ENCODE measurements at regions not wholly inside any gene's neighbourhood (a gene's known extent, or its start where the extent isn't known, plus 50 kb on each side); places are given as distances from the start of the nearest gene placed in this dataset.
A peak's percentile ranks its signal among the peaks of the same experiment; 100 is the strongest.

DNA sequence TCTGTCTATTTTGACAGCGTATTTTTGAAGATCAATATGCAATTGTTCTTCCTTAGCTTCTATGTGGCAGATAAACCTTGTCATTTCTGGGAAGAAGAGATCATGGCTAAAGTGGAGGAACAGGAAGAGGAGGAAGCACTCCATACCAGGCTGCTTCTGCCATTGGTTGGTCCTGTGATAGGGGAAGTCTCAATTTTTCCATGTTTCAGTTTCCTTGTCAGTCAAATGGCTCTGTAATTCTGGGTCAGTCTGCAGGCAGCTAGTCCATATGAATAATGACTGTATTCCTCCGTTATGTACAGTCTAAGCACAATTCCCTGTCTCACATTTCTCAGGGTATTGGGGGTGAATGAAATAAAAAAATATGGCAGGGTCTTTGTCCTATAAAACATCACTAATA lies 277.6 kb upstream of the CXCR4 start:
- Histone ChIP-seq H3K4me3 (ENCODE audit: low read depth, low read length, poor library complexity, severe bottlenecking) (peak overlapping the region; percentile 3), H3K4me2 (ENCODE audit: low read length) (peak overlapping the region; percentile 85), H3K27ac (ENCODE audit: low read depth, low read length, poor library complexity, severe bottlenecking) (peak overlapping the region; percentile 98), H3K4me1 (ENCODE audit: insufficient read depth, low read length, poor library complexity, severe bottlenecking) (peaks cover 91% of the 10 kb centered on the region), H2AFZ (ENCODE audit: low read length) (peak overlapping the region; percentile 33; the same call in 1 of the 2 replicates), H4K20me1 (ENCODE audit: insufficient read depth, low read length) (no peaks in the 10 kb centered on the region), H3K9me2 (ENCODE audit: insufficient read depth, low read length) (no peaks in the 10 kb centered on the region), H3K9me3 (ENCODE audit: low read length) (no peaks in the 10 kb centered on the region), H3K79me2 (ENCODE audit: insufficient read depth, low read depth, low read length) (0 out of 2 replicates have a peak, but pooled peaks cover 4% of the 10 kb centered on the region), H3K36me3 (ENCODE audit: insufficient read depth, low read length) (no peaks in the 10 kb centered on the region)
- DNase-seq (ENCODE audit: low spot score): no peak
- no TSS peak for BruUV-seq (replicated peaks)
- ChIA-PET POLR2A (interaction anchor here (0.7 to 5.6 kb wide), 13 partner anchors 11 to 490 kb away, joined by 3 to 111 read pairs (median 4); no protein-coding TSS in a partner anchor), CTCF (ENCODE audit: unreplicated experiment) (interaction anchor here (0.5 to 2.9 kb wide), 4 partner anchors 11 to 400 kb away, joined by 3 to 18 read pairs (median 10); no protein-coding TSS in a partner anchor)
- intact Hi-C loops (cut with micrococcal nuclease; ENCODE audit: unreplicated experiment): loop anchor here (10.0 kb wide), 2 partner anchors 809 to 1341 kb away; partner anchors contain the start of gene RAB3GAP1
- TF ChIP-seq, protein P1, sequence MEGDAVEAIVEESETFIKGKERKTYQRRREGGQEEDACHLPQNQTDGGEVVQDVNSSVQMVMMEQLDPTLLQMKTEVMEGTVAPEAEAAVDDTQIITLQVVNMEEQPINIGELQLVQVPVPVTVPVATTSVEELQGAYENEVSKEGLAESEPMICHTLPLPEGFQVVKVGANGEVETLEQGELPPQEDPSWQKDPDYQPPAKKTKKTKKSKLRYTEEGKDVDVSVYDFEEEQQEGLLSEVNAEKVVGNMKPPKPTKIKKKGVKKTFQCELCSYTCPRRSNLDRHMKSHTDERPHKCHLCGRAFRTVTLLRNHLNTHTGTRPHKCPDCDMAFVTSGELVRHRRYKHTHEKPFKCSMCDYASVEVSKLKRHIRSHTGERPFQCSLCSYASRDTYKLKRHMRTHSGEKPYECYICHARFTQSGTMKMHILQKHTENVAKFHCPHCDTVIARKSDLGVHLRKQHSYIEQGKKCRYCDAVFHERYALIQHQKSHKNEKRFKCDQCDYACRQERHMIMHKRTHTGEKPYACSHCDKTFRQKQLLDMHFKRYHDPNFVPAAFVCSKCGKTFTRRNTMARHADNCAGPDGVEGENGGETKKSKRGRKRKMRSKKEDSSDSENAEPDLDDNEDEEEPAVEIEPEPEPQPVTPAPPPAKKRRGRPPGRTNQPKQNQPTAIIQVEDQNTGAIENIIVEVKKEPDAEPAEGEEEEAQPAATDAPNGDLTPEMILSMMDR (conservative IDR thresholded peaks at IDR 0.05; ENCODE audit: low read length): no peak
- no peak for TF ChIP-seq EZH2phosphoT487 (IDR thresholded peaks at IDR 0.05; ENCODE audit: borderline replicate concordance, low read depth, low read length)

- Histone ChIP-seq H3K4me1 (ENCODE audit: insufficient read depth, low read length, poor library complexity, severe bottlenecking) (peaks cover 94% of the 10 kb centered on the region), H3K79me2 (ENCODE audit: insufficient read depth, low read depth, low read length) (0 out of 2 replicates have a peak, but pooled peaks cover 4% of the 10 kb centered on the region), H4K20me1 (ENCODE audit: insufficient read depth, low read length) (no peaks in the 10 kb centered on the region), H3K27ac (ENCODE audit: low read depth, low read length, poor library complexity, severe bottlenecking) (peak overlapping the region; percentile 98), H3K9me2 (ENCODE audit: insufficient read depth, low read length) (no peaks in the 10 kb centered on the region), H3K4me2 (ENCODE audit: low read length) (peak overlapping the region; percentile 85), H2AFZ (ENCODE audit: low read length) (peak overlapping the region; percentile 33), H3K4me3 (ENCODE audit: low read depth, low read length, poor library complexity, severe bottlenecking) (peak overlapping the region; percentile 11), H3K9me3 (ENCODE audit: low read length) (no peaks in the 10 kb centered on the region), H3K36me3 (ENCODE audit: insufficient read depth, low read length) (no peaks in the 10 kb centered on the region)
- peak; percentile 89 for DNase-seq (ENCODE audit: low spot score)
- ChIA-PET CTCF (ENCODE audit: unreplicated experiment) (interaction anchor here (1.0 kb wide), 2 partner anchors 9 to 12 kb away, joined by 3 to 5 read pairs; no protein-coding TSS in a partner anchor), POLR2A (interaction anchor here (0.6 to 5.6 kb wide), 11 partner anchors 11 to 1343 kb away, joined by 3 to 111 read pairs (median 5); no protein-coding TSS in a partner anchor)
- intact Hi-C loops (cut with micrococcal nuclease; ENCODE audit: unreplicated experiment): loop anchor here (1.0 to 10.0 kb wide), 4 partner anchors 12 to 1340 kb away; partner anchors contain the start of genes RAB3GAP1 and UBXN4
- no peak for TF ChIP-seq EZH2phosphoT487 (IDR thresholded peaks at IDR 0.05; ENCODE audit: borderline replicate concordance, low read depth, low read length)
- TF ChIP-seq, protein P1 (conservative IDR thresholded peaks at IDR 0.05; ENCODE audit: low read length): no peak
- BruUV-seq (replicated peaks): TSS peak; percentile 80
These were observed 276.4 kb upstream of the CXCR4 start for GRCh38 chr2:136394136-136395060.
